ENCODE measurements at regions not wholly inside any gene's neighbourhood (a gene's known extent, or its start where the extent isn't known, plus 50 kb on each side); places are given as distances from the start of the nearest gene placed in this dataset.
"Not testable (repeated sequence)": the region's sequence is repeated elsewhere in the genome, so short reads cannot be mapped to it uniquely, and the experiment has no call there.

DNA sequence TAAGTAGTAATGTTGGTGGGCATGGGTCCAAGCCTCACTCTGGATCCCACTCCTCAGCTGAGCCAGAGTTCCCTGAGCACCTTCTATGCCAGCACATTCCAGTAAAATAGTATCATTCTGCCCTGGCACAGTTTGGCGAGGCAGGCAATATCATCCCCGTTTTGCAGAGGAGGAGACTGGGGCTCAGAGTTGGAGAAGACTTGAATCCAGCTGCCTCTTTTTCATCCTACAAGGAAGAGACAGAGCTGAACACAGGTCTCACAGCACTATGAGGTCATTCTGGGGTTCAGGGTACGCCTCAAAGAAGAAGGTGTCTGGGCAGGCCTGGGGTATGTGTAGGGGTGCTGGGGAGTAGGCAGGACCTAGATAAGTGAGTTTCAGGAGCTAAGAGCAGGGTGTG, 103.9 kb upstream of the STX18 start:
- Mint-ChIP-seq H3K27me3 (no peaks in the 10 kb centered on the region), H3K36me3 (peaks cover 1% of the 10 kb centered on the region), H3K4me1 (ENCODE audit: low read depth) (no peaks in the 10 kb centered on the region), H3K9me3 (no peaks in the 10 kb centered on the region), H3K4me3 (no peak overlapping the region), H3K27ac (no peak overlapping the region)
- intact Hi-C loops (cut with micrococcal nuclease): no loop called here
- ChIA-PET POLR2A (no interaction called here), CTCF (no interaction called here)
- no peak for DNase-seq

DNA sequence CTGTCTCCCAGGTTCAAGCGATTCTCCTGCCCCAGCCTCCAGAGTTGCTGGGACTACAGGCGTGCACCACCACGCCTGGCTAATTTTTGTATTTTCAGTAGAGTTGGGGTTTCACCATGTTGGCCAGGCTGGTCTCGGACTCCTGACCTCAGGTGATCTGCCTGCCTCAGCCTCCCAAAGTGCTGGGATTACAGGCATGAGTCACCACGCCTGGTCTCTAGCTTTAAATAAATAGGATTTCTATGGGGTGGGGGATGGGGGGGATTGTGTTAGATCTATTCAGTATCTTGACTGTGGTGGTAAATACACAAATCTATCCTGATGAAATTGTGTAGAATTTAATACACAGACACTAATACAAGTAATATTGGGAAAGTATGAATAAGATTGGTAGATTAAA, 102.4 kb upstream of the STX18 start:
- H3K27ac Mint-ChIP-seq; H3K36me3 Mint-ChIP-seq; H3K27me3 Mint-ChIP-seq; H3K4me1 Mint-ChIP-seq (ENCODE audit: low read depth); H3K4me3 Mint-ChIP-seq; H3K9me3 Mint-ChIP-seq; POLR2A ChIA-PET; CTCF ChIA-PET; intact Hi-C loops (cut with micrococcal nuclease); DNase-seq: not testable (repeated sequence)

GRCh38 chr4:4643743-4644142, 101.9 kb upstream of the STX18 start:
- H3K27me3 Mint-ChIP-seq; H3K4me1 Mint-ChIP-seq (ENCODE audit: low read depth); H3K4me3 Mint-ChIP-seq; POLR2A ChIA-PET; CTCF ChIA-PET; intact Hi-C loops (cut with micrococcal nuclease); H3K27ac Mint-ChIP-seq; H3K36me3 Mint-ChIP-seq; DNase-seq; H3K9me3 Mint-ChIP-seq: not testable (repeated sequence)

DNA sequence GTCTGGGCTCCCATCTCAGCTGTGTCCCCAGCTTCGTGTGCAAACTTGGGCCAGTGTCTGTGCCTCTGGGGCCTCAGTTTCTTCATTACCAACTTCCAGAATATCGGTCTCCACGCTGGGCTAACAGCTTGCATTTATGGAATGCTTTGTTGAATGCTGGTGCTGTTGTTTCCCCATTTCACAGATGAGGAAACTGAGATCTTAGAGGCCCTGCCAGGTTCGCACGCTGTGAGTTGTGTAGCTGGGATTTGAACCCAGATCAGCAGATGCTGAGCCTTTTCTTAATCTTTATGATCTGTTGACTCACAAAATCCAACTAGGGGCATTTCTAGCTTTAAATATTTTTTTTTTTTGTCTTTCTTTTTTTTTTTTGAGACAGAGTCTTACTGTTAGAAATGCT, 101.5 kb upstream of the STX18 start:
- no peak for DNase-seq
- ChIA-PET POLR2A (no interaction called here), CTCF (no interaction called here)
- peaks cover 5% of the 10 kb centered on the region for H3K9me3 Mint-ChIP-seq
- intact Hi-C loops (cut with micrococcal nuclease): no loop called here
- H3K4me3 Mint-ChIP-seq: no peak overlapping the region
- H3K36me3 Mint-ChIP-seq: peaks cover 4% of the 10 kb centered on the region
- peaks cover 2% of the 10 kb centered on the region for H3K4me1 Mint-ChIP-seq (ENCODE audit: low read depth)
- H3K27ac Mint-ChIP-seq: no peak overlapping the region
- no peaks in the 10 kb centered on the region for H3K27me3 Mint-ChIP-seq

- DNase-seq: no peak
- no peak overlapping the region for H3K4me3 Mint-ChIP-seq
- H3K36me3 Mint-ChIP-seq: peaks cover 8% of the 10 kb centered on the region
- no peak overlapping the region for H3K27ac Mint-ChIP-seq
- peaks cover 7% of the 10 kb centered on the region for H3K4me1 Mint-ChIP-seq (ENCODE audit: low read depth)
- ChIA-PET CTCF (no interaction called here), POLR2A (no interaction called here)
- H3K27me3 Mint-ChIP-seq: no peaks in the 10 kb centered on the region
- intact Hi-C loops (cut with micrococcal nuclease): no loop called here
- H3K9me3 Mint-ChIP-seq: peaks cover 10% of the 10 kb centered on the region
These were observed 100.7 kb upstream of the STX18 start for GRCh38 chr4:4642496-4643000.

DNA sequence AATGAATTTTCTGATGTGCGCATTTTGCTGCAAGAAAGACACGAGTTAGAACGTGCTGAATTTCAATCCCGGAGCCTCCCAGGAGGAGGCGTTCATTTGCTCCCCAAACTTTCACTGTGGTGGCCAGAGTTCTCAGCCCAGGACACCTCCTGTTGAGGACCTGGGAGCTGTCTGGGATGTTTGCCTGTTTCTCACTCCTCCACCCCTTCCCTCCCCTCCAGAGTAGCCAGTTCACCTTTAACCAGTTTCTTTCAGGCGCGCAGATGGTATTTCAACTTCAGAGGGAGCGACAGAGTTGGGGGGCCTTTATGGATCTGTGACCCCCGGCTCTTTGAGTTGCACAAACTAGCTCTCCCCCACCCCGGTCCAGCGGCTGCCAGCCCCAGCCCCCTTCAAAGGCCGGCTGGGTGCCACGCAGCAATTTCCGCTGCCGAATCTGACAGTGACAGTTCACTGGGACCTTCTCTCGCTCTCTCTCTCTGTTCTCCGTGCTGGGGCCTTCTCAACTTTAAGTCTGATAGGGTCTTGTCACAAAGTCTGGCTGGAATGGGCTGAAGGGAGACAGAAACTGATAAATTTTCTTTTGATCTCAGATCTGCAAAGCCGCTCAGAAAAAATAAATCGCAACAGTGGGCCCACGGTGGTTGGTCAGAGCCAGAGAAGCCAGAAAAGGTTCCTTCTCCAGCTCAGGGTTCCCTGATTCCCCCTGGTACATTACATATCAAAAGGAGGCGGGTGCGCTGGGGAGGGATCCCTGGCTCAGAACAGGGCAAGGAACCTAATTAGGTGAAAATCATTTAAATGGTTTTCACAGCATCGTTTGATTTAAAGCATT, 100.0 kb upstream of the STX18 start:
- intact Hi-C loops (cut with micrococcal nuclease): no loop called here
- no peaks in the 10 kb centered on the region for H3K27me3 Mint-ChIP-seq

DNA sequence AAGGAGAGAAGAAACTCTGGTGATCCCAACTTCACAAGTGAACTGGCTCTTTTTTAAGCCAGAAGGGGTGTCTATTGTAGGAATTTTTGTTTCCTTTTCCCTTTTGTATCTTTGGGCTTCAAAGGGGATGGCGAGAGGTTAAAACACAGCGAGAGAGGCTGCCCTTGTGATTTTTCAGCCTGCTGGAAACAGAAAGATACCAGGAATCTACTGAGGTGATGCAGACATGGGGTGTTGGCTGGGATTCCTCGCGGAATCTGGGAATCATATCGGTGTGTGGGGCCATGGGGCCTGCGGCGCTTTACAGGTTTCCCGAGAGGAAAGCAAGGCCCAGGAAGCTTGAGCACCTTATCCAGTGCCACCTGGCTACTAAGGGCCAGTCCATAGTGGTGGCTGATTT, 99.4 kb upstream of the STX18 start:
- peaks cover 8% of the 10 kb centered on the region for H3K4me1 Mint-ChIP-seq (ENCODE audit: low read depth)
- no peak for DNase-seq
- H3K4me3 Mint-ChIP-seq: no peak overlapping the region

More for the DNA sequence above, 100.0 kb upstream of the STX18 start:
- CTCF ChIA-PET: no interaction called here
- Mint-ChIP-seq H3K36me3 (peaks cover 9% of the 10 kb centered on the region), H3K4me3 (no peak overlapping the region), H3K4me1 (ENCODE audit: low read depth) (peaks cover 8% of the 10 kb centered on the region), H3K27ac (no peak overlapping the region), H3K9me3 (peaks cover 11% of the 10 kb centered on the region)
- no peak for DNase-seq
- POLR2A ChIA-PET: no interaction called here

DNA sequence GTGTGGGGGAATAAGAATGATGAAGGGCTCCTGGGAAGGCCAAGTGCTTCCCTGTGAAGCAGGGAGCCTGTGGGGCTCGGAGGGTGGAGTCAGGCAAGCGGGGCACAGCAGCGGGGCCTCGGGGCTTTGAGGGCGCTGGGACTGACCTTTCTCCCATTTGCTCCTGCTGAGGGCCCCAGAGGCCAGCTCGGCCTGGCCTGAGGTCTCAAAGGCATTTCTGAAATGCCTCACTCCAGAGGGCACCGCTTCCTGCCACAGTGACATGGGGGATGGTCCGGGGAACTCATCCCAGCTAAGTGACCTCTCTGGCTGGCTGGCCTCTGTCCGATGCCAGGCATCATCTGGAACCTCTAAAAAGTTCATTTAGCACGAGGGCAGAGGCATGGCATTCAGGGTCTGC, 98.8 kb upstream of the STX18 start:
- H3K27me3 Mint-ChIP-seq: no peaks in the 10 kb centered on the region
- DNase-seq: no peak
- intact Hi-C loops (cut with micrococcal nuclease): no loop called here
- POLR2A ChIA-PET: no interaction called here
- H3K36me3 Mint-ChIP-seq: peaks cover 12% of the 10 kb centered on the region
- no peak overlapping the region for H3K4me3 Mint-ChIP-seq
- no peak overlapping the region for H3K27ac Mint-ChIP-seq
- CTCF ChIA-PET: interaction anchor here (0.7 kb wide), 1 partner anchor 22 kb away, joined by 4 read pairs; no protein-coding TSS in a partner anchor
- peaks cover 8% of the 10 kb centered on the region for H3K4me1 Mint-ChIP-seq (ENCODE audit: low read depth)
- H3K9me3 Mint-ChIP-seq: peaks cover 11% of the 10 kb centered on the region

More for the DNA sequence above, 99.4 kb upstream of the STX18 start:
- intact Hi-C loops (cut with micrococcal nuclease): no loop called here
- H3K9me3 Mint-ChIP-seq: peaks cover 11% of the 10 kb centered on the region
- ChIA-PET POLR2A (no interaction called here), CTCF (no interaction called here)
- H3K36me3 Mint-ChIP-seq: peaks cover 11% of the 10 kb centered on the region
- no peaks in the 10 kb centered on the region for H3K27me3 Mint-ChIP-seq
- no peak overlapping the region for H3K27ac Mint-ChIP-seq

DNA sequence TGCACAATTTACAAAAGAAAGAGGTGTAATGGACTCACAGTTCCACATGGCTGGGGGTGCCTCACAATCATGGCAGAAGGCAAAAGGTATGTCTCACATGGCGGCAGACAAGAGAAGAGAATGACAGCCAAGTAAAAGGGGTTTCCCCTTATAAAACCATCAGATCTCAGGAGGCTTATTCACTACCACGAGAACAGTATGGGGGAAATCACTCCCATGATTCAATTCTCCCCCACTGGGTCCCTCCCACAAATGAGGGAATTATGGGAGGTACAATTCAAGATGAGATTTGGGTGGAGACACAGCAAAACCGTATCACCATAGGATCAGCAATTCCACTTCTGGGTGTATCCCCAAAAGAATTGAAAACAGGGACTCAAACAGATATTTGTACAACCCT, 97.5 kb upstream of the STX18 start:
- Mint-ChIP-seq H3K4me1 (ENCODE audit: low read depth) (peaks cover 8% of the 10 kb centered on the region), H3K27me3 (no peaks in the 10 kb centered on the region), H3K9me3 (peaks cover 11% of the 10 kb centered on the region), H3K27ac (no peak overlapping the region), H3K4me3 (no peak overlapping the region), H3K36me3 (peaks cover 12% of the 10 kb centered on the region)
- ChIA-PET POLR2A (no interaction called here), CTCF (no interaction called here)
- intact Hi-C loops (cut with micrococcal nuclease): loop anchor here (10.0 kb wide), 1 partner anchor 145 kb away; no protein-coding TSS in a partner anchor
- no peak for DNase-seq

DNA sequence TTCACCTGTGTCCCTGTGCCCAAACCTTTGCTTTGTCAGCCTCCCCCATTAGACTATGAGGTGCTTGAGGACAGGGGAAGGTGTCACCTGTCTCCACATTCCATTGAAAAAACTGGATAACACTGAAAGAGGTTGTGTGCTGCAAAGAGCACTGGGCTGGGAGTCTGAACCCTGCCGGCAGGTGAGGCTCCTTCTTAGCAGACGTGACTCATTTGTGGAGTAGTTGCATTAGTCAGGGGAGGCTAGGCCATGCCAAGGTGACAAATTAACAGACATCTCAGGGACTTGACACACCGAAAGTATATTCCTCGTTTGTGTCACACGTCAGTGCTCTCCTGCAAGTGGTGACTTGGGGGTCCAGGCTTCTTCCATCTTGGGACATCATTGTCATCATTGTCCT, 95.9 kb upstream of the STX18 start:
- ChIA-PET POLR2A (no interaction called here), CTCF (no interaction called here)
- peak; percentile 53 for DNase-seq
- intact Hi-C loops (cut with micrococcal nuclease): loop anchor here (10.0 kb wide), 1 partner anchor 143 kb away; no protein-coding TSS in a partner anchor
- Mint-ChIP-seq H3K4me1 (ENCODE audit: low read depth) (peaks cover 8% of the 10 kb centered on the region), H3K36me3 (peaks cover 16% of the 10 kb centered on the region), H3K27ac (no peak overlapping the region), H3K9me3 (peaks cover 11% of the 10 kb centered on the region), H3K4me3 (no peak overlapping the region), H3K27me3 (no peaks in the 10 kb centered on the region)

GRCh38 chr4:4633431-4633830, 91.6 kb upstream of the STX18 start:
- Mint-ChIP-seq H3K4me1 (ENCODE audit: low read depth) (peaks cover 13% of the 10 kb centered on the region), H3K27ac (no peak overlapping the region), H3K36me3 (peaks cover 13% of the 10 kb centered on the region), H3K27me3 (no peaks in the 10 kb centered on the region), H3K4me3 (no peak overlapping the region), H3K9me3 (peaks cover 6% of the 10 kb centered on the region)
- ChIA-PET CTCF (no interaction called here), POLR2A (no interaction called here)
- DNase-seq: no peak
- intact Hi-C loops (cut with micrococcal nuclease): loop anchor here (10.0 kb wide), 1 partner anchor 139 kb away; no protein-coding TSS in a partner anchor

DNA sequence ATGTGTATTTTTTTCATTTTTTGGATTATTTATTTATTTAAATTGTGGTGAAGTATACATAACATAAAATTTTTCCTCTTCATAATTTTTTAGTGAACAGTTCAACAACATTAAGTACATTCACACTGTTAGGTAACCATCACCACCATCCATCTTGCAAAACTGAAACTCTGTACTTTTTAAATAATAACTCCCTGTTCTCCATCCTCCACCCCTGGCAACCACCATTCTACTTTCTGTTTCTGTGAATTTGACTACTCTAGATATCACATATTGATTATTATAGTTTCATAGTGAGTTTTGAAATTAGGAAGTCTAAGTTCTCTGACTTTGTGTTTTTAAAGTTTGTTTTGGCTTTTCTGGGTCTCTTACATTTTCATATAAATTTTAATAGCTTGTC, 89.3 kb upstream of the STX18 start:
- Mint-ChIP-seq H3K27ac (no peak overlapping the region), H3K27me3 (no peaks in the 10 kb centered on the region), H3K9me3 (no peaks in the 10 kb centered on the region), H3K36me3 (peaks cover 5% of the 10 kb centered on the region), H3K4me1 (ENCODE audit: low read depth) (peaks cover 7% of the 10 kb centered on the region), H3K4me3 (no peak overlapping the region)
- ChIA-PET CTCF (no interaction called here), POLR2A (no interaction called here)
- intact Hi-C loops (cut with micrococcal nuclease): loop anchor here (10.0 kb wide), 1 partner anchor 136 kb away; no protein-coding TSS in a partner anchor
- DNase-seq: no peak

DNA sequence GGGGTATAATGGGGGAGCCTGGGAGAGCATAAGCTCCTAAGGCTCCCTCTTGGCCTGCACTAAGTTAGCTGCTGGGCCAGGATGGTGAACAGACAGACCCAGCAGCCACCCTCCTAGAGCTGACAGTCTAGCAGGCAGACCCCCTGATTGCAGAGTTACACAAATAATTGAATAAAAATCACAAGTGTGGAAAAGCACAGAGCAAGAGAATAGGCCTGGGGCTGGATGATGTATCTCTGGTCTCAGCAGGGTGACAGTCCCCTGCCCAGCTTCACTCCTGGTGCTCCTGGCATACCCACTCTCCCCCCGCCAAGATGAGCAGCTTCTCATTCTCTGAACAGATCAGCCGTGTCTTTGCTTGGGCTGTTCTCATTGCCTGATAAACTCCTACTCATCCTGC, 86.1 kb upstream of the STX18 start:
- H3K27me3 Mint-ChIP-seq: no peaks in the 10 kb centered on the region
- no peak for DNase-seq
- intact Hi-C loops (cut with micrococcal nuclease): no loop called here
- H3K9me3 Mint-ChIP-seq: no peaks in the 10 kb centered on the region
- H3K27ac Mint-ChIP-seq: no peak overlapping the region
- no peak overlapping the region for H3K4me3 Mint-ChIP-seq
- H3K36me3 Mint-ChIP-seq: no peaks in the 10 kb centered on the region
- ChIA-PET CTCF (no interaction called here), POLR2A (no interaction called here)
- H3K4me1 Mint-ChIP-seq (ENCODE audit: low read depth): peaks cover 8% of the 10 kb centered on the region
